Epithelial cell of esophagus (primary cell): ENCODE measurements at regions not wholly inside any gene's neighbourhood (a gene's known extent, or its start where the extent isn't known, plus 50 kb on each side); places are given as distances from the start of the nearest gene placed in this dataset.
A peak's percentile ranks its signal among the peaks of the same experiment; 100 is the strongest.

Experiments
- DNase-seq: peaks from one replicate; pipeline ENCODE4 v3.0.0; 2010; ENCODE audit warnings: low read depth
- H3K4me3 ChIP-seq: 2 replicates; pipeline ENCODE4 v1.5.1; 2011; ENCODE audit warnings: mild to moderate bottlenecking, low read length, control low read depth
- TF ChIP-seq, protein P1 (sequence below): IDR thresholded peaks from 2 replicates; pipeline ENCODE4 v1.5.1; 2011; ENCODE audit warnings: low read depth, mild to moderate bottlenecking, low read length, control low read depth, inconsistent platforms; ENCODE audit not compliant: insufficient read depth; ENCODE audit errors: missing control alignments

DNA sequence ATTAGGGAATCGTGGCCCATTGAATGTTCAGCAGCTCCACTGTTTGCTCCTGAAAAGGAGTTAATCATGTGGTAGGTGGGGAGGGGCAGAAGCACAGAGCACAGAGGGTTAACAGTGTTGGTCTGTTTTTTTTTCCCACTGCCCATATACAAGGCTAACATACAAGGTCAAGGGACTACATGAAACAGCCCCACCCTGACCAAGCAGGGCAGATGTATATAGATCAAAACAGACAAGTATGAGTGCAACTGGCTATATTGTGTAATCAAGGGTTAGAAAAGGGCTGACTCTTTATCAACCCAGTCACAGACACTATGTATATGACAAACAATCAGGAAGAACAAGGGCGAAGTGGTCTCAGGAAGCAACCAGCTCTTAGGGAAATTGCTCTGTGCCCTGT lies 186.6 kb upstream of the CDH11 start:
- TF ChIP-seq, protein P1, sequence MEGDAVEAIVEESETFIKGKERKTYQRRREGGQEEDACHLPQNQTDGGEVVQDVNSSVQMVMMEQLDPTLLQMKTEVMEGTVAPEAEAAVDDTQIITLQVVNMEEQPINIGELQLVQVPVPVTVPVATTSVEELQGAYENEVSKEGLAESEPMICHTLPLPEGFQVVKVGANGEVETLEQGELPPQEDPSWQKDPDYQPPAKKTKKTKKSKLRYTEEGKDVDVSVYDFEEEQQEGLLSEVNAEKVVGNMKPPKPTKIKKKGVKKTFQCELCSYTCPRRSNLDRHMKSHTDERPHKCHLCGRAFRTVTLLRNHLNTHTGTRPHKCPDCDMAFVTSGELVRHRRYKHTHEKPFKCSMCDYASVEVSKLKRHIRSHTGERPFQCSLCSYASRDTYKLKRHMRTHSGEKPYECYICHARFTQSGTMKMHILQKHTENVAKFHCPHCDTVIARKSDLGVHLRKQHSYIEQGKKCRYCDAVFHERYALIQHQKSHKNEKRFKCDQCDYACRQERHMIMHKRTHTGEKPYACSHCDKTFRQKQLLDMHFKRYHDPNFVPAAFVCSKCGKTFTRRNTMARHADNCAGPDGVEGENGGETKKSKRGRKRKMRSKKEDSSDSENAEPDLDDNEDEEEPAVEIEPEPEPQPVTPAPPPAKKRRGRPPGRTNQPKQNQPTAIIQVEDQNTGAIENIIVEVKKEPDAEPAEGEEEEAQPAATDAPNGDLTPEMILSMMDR = no peak

DNA sequence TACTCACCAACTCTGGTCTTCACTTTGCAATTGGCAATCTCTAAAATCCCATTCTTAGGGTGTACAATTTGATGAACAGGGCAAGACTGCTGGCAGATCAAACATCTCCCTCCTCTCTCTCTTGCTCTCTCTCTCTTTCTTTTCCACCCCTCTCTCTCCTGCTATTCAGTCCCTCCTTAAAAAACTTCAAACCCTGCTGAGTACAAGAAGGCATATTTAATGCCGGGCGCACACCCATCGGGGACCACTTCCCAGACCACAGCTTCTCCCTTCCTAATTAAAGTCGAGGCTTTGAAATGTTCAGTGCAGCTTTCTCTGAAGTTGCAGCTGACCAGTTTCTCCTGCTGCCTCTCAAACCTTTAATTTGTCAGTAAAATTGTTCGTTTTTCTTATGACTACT lies 185.4 kb upstream of the CDH11 start:
- TF ChIP-seq, protein P1 = no peak
- no peak for DNase-seq
- H3K4me3 ChIP-seq = no peak overlapping the region

More for the DNA sequence above, 186.6 kb upstream of the CDH11 start:
- DNase-seq = no peak
- no peak overlapping the region for H3K4me3 ChIP-seq

DNA sequence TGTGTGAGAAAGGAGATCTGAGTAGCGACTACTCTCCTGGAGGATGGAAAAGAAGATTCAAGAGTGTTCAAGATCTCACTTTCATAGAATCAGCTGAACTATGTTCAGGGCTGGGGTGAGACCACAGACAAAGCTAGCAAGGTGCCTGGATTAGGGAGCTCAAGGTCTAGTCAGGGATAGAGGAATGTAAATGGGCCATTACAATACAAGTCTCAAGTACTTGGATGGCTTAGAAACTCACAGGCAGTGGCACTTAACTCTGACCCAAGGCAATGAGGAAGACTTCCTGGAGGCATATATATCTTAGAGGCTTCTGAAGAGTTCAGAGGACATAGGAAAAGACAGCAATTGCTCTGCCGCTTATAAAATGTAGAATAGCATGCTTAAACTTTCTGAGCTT lies 184.9 kb upstream of the CDH11 start:
- no peak overlapping the region for H3K4me3 ChIP-seq
- TF ChIP-seq, protein P1 = no peak

DNA sequence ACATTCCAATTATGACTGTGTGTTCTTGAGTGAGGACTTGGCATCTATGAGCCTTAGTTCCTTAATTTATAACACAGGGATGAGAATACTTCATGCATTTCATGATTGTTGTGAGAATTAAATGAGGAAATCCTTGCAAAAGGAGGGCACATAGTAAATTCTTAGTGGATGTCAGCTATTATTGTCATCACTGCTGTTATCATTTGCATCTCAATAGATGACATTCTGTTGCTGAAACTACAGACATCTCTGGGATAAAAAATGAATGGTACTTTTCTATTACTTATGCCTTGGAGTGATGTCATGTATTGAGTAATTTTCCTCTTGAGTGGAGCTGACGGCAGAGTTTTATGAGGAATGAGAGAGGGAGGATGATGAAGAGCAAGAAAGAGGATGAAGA lies 184.4 kb upstream of the CDH11 start:
- peak; percentile 7 for DNase-seq
- H3K4me3 ChIP-seq = no peak overlapping the region
- TF ChIP-seq, protein P1 = no peak

More for the DNA sequence above, 184.9 kb upstream of the CDH11 start:
- no peak for DNase-seq

DNA sequence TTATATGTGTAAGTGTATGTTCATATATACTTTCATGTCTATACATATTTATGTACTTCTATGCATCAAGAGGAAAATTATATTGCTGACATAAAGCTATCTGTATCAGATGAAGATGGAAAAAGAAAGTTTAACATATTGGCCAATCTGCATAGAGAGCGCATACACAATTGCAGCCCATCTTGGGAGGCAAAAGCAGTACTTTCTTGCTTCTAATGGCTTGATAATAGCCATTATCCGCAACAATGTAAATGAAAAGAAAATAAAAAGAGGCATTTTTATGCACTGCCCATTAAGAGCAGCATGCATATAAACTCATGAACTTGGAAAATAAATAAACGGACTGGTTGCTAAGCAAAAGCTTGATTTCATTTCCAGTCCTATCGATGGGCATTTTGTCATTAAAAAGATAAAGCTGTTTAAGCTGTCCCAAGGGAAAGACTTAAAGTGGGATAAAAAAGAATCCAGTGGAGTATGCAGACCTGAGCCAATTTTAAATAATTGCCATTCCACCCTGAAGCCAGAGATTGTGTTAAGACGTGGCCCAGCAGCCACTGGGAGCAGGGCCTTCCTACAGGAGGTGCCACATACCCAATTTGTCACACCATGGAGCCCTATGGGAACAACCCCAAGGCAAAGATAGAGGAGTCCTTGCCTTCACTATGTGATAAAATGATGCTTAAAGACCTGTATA lies 183.6 kb upstream of the CDH11 start:
- TF ChIP-seq, protein P1 = no peak
- no peak for DNase-seq
- H3K4me3 ChIP-seq = no peak overlapping the region

DNA sequence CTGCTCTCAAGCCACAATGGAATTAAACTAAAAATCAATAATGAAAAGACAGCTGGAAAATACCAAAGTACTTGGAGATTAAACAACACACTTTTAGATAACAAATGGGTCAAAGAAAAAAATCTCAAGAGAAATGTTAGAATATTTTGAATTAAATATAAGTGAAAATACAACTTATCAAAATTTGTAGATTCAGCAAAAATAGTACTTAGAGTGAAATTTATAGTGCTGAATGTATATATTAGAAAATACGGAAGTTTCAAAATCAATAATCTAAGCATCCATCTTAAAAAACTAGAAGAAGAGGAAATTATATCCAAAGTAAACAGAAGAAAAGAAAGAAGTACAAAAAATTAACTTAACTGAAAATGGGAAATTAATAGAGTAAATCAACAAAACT lies 179.2 kb upstream of the CDH11 start:
- no peak for DNase-seq
- TF ChIP-seq, protein P1 = no peak

DNA sequence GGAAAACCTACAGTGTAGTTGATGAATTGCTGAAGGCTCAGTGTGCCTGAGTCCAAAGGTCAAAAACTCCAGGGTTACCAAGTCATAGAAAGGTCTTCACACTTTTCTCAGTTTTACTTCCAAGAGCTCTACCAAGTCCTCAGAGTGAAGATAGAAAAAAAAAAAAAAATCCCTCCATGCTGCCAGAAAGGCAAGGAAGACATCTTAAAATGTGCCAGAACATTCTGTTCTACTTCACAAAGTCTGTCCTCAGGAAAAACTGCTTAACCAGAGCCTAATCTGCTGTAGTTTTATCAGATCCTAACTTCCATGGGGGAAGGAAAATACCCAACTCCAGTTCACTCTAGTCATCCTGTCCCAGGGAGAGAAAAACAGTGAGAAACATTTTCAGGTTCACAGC lies 175.6 kb upstream of the CDH11 start:
- TF ChIP-seq, protein P1 = no peak
- H3K4me3 ChIP-seq = no peak overlapping the region
- no peak for DNase-seq

More for the DNA sequence above, 179.2 kb upstream of the CDH11 start:
- H3K4me3 ChIP-seq = no peak overlapping the region
